B cell (primary cell): ENCODE measurements at regions not wholly inside any gene's neighbourhood (a gene's known extent, or its start where the extent isn't known, plus 50 kb on each side); places are given as distances from the start of the nearest gene placed in this dataset.

Experiments
- CTCF ChIP-seq: fragments of 200-600 bp; IDR thresholded peaks from one replicate; pipeline ENCODE4 v1.8.0; 2022; ENCODE audit warnings: antibody characterized with exemption, mild to moderate bottlenecking
- EZH2 ChIP-seq: IDR thresholded peaks from 2 replicates; pipeline ENCODE4 v1.6.1; 2012; ENCODE audit warnings: borderline replicate concordance, low read depth, mild to moderate bottlenecking, moderate library complexity, low read length; ENCODE audit not compliant: insufficient read depth, poor library complexity, severe bottlenecking

- TF ChIP-seq CTCF (no peak), EZH2 (no peak)
Observed at GRCh38 chr3:117101697-117102096, 392.1 kb downstream of the TUSC7 start.
